Amniotic stem cell (primary cell): ENCODE measurements at regions not wholly inside any gene's neighbourhood (a gene's known extent, or its start where the extent isn't known, plus 50 kb on each side); places are given as distances from the start of the nearest gene placed in this dataset.

Experiments used
- DNase-seq: peaks from one replicate; lab custom pipeline; 2025; lab: John Stamatoyannopoulos, UW

- no peak for DNase-seq
Measured at GRCh38 chr10:52701647-52702046, 70.9 kb downstream of the MBL2 start.

DNA sequence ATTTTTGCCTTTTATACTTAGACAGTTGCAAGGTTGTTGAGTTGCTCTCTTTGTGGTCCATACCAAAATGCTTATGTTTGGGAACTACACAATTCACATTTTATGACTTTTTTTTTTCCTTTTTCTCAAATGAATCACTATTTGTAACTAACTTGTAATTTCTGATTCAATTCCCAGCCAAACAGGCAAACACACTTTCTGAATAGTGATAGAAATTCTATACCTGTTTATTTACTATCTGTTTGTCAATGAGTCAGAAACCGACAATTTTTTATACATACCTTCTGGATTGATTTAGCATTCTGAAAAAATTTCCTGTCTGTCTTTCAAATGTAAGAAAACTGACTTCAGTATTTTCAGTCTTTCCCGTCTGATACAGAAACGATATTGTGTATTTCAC, 69.1 kb downstream of the MBL2 start:
- DNase-seq, result no peak

- no peak for DNase-seq
Measured at GRCh38 chr10:52703898-52704297, 68.7 kb downstream of the MBL2 start.

DNA sequence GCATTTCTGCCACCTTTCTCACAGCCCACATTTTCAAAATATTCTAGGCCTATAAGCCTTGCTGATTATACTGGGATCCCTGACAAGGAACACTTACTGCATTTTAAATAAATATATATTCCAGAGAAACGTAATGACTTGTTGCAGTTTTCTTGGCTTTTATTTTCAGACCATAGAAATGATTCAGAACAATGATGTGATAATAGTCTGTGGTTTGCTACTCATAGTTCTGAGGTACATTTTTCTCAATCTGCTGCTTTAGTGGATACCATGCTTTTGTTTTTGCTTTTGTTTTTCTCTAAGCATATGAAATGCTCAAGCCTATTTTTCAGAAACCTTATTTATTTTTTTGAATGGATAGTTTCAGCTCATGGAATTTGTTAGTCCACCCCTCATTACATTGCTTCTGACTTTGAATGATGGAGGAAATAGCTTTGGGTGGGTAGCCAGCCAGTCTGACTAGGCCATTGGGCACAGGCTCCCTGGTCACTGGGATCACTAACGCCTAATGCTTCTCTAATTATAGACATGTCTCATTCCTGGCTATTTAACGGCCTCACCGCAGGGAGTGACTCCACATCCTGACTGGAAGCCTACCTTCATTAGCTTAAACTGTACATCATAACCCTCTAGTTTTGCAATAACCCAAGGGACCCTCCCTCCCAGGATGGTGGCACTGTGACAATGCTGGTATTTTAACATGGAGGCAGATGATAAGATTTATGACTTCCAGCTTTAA, 66.1 kb downstream of the MBL2 start:
- DNase-seq, result no peak
